Immature natural killer cell (primary cell): ENCODE measurements at regions not wholly inside any gene's neighbourhood (a gene's known extent, or its start where the extent isn't known, plus 50 kb on each side); places are given as distances from the start of the nearest gene placed in this dataset.

Experiments used
- DNase-seq, 3 donors: peaks; one replicate each; pipeline ENCODE4 v3.0.0; 2022; ENCODE audit warnings: mixed read lengths in 1 of 3
- H3K27ac Mint-ChIP-seq, 6 donors: one replicate each; pipeline ENCODE4 v1.8.0; 2020; ENCODE audit warnings: mixed read lengths in 6 of 6, mild to moderate bottlenecking in 5 of 6, inconsistent platforms in 4 of 6, moderate library complexity in 3 of 6
- H3K27me3 Mint-ChIP-seq, 3 donors: one replicate each; pipeline ENCODE4 v1.8.0; 2020 to 2021; ENCODE audit warnings: low read depth in 3 of 3, mild to moderate bottlenecking in 3 of 3, mixed read lengths in 3 of 3, moderate library complexity in 3 of 3, inconsistent platforms in 1 of 3
- H3K36me3 Mint-ChIP-seq, 3 donors: one replicate each; pipeline ENCODE4 v1.8.0; 2020; ENCODE audit warnings: mixed read lengths in 3 of 3, inconsistent platforms in 2 of 3, mild to moderate bottlenecking in 2 of 3
- H3K4me1 Mint-ChIP-seq, 2 donors: one replicate each; pipeline ENCODE4 v1.8.0; 2020; ENCODE audit warnings: inconsistent platforms in 2 of 2, mild to moderate bottlenecking in 2 of 2, mixed read lengths in 2 of 2, moderate library complexity in 1 of 2
- H3K4me3 Mint-ChIP-seq, 5 donors: one replicate each; pipeline ENCODE4 v1.8.0; 2020; ENCODE audit warnings: mild to moderate bottlenecking in 5 of 5, mixed read lengths in 5 of 5, inconsistent platforms in 3 of 5, moderate library complexity in 3 of 5
- H3K9me3 Mint-ChIP-seq, 6 donors: one replicate each; pipeline ENCODE4 v1.8.0; 2020; ENCODE audit warnings: mild to moderate bottlenecking in 6 of 6, mixed read lengths in 6 of 6, inconsistent platforms in 4 of 6, moderate library complexity in 3 of 6

GRCh38 chr10:31140716-31141115, 109.1 kb upstream of the ZNF438 start:
- peaks cover 0 to 1% (median 0%) of the 10 kb centered on the region in 6 donors for H3K9me3 Mint-ChIP-seq
- H3K27ac Mint-ChIP-seq: no peak overlapping the region
- H3K4me3 Mint-ChIP-seq: no peak overlapping the region
- peaks cover 2 to 6% (median 3%) of the 10 kb centered on the region in 3 donors for H3K27me3 Mint-ChIP-seq
- peaks cover 13 to 19% of the 10 kb centered on the region in 2 donors for H3K4me1 Mint-ChIP-seq
- no peaks in the 10 kb centered on the region for H3K36me3 Mint-ChIP-seq
- DNase-seq: no peak

- no peak overlapping the region for H3K27ac Mint-ChIP-seq
- H3K27me3 Mint-ChIP-seq: peaks cover 2 to 6% (median 3%) of the 10 kb centered on the region in 3 donors
- peaks cover 0 to 1% (median 0%) of the 10 kb centered on the region in 6 donors for H3K9me3 Mint-ChIP-seq
- no peak overlapping the region for H3K4me3 Mint-ChIP-seq
- DNase-seq: no peak
- H3K36me3 Mint-ChIP-seq: no peaks in the 10 kb centered on the region
- peaks cover 7 to 14% of the 10 kb centered on the region in 2 donors for H3K4me1 Mint-ChIP-seq
Measured at GRCh38 chr10:31142026-31142425, 110.4 kb upstream of the ZNF438 start.

GRCh38 chr10:31143331-31143935, 111.8 kb upstream of the ZNF438 start:
- Mint-ChIP-seq H3K4me3 (peak overlapping the region in 1 of 5 donors; percentile 1), H3K9me3 (peaks cover 0 to 1% (median 0%) of the 10 kb centered on the region in 6 donors), H3K27me3 (peaks cover 2 to 6% (median 3%) of the 10 kb centered on the region in 3 donors), H3K36me3 (no peaks in the 10 kb centered on the region), H3K27ac (no peak overlapping the region), H3K4me1 (peaks cover 0 to 6% of the 10 kb centered on the region in 2 donors)
- DNase-seq: no peak

- Mint-ChIP-seq H3K4me1 (peaks cover 0 to 6% of the 10 kb centered on the region in 2 donors), H3K27me3 (peaks cover 0 to 6% (median 3%) of the 10 kb centered on the region in 3 donors), H3K36me3 (no peaks in the 10 kb centered on the region), H3K9me3 (peaks cover 0 to 1% (median 0%) of the 10 kb centered on the region in 6 donors), H3K4me3 (no peak overlapping the region), H3K27ac (no peak overlapping the region)
- no peak for DNase-seq
Measured at GRCh38 chr10:31145986-31146385, 114.3 kb upstream of the ZNF438 start.

DNA sequence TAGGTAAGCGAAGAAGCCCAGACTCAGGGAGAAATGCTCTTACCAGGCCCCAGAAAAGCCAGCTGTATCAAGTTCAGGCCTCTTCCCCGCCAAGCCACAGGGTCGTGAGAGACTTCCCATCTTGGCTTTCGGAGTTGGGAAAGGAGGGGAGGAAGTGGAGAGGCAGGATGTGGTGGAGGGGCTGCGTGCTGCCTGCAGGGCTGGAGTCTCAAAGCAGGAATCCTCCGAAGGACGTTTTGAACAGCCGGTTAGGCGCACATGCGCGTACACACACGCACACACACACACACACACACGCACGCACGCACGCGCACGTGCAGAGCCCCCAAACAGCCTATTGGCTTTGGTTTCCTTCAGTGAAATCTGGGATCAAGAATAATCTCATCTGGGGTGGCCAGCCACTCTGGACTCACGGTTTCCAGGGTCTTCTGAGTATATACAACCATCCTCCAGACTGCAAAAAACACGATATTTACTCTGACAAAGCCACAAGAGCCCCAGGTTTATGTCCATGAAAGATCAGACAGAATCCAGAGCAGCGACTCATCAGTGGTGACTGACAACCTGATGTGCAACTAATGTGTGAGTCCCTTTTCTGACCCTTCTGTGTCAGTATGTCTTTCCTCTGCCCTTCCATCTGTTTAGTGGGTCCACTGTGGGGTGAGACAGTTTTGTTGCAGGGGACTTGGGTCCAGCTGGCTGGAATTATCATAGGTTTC, 115.0 kb upstream of the ZNF438 start:
- Mint-ChIP-seq H3K27me3 (peaks cover 0 to 6% (median 3%) of the 10 kb centered on the region in 3 donors), H3K36me3 (no peaks in the 10 kb centered on the region), H3K9me3 (peaks cover 0 to 1% (median 0%) of the 10 kb centered on the region in 6 donors), H3K4me3 (no peak overlapping the region), H3K4me1 (peaks cover 0 to 6% of the 10 kb centered on the region in 2 donors), H3K27ac (no peak overlapping the region)
- no peak for DNase-seq

- no peaks in the 10 kb centered on the region for H3K36me3 Mint-ChIP-seq
- H3K27me3 Mint-ChIP-seq: peaks cover 0 to 6% (median 3%) of the 10 kb centered on the region in 3 donors
- H3K4me1 Mint-ChIP-seq: peaks cover 0 to 6% of the 10 kb centered on the region in 2 donors
Measured at GRCh38 chr10:31147210-31147608, 115.5 kb upstream of the ZNF438 start.

GRCh38 chr10:31148951-31149350, 117.3 kb upstream of the ZNF438 start:
- peaks cover 0 to 4% (median 3%) of the 10 kb centered on the region in 3 donors for H3K27me3 Mint-ChIP-seq
- DNase-seq: no peak
- no peaks in the 10 kb centered on the region for H3K36me3 Mint-ChIP-seq
- peaks cover 0 to 6% of the 10 kb centered on the region in 2 donors for H3K4me1 Mint-ChIP-seq
- H3K4me3 Mint-ChIP-seq: no peak overlapping the region
- H3K27ac Mint-ChIP-seq: no peak overlapping the region
- H3K9me3 Mint-ChIP-seq: peaks cover 0 to under 1% (median 0%) of the 10 kb centered on the region in 6 donors

More at GRCh38 chr10:31147210-31147608, 115.5 kb upstream of the ZNF438 start:
- DNase-seq: no peak
- Mint-ChIP-seq H3K4me3 (no peak overlapping the region), H3K9me3 (peaks cover 0 to 1% (median 0%) of the 10 kb centered on the region in 6 donors), H3K27ac (no peak overlapping the region)

DNA sequence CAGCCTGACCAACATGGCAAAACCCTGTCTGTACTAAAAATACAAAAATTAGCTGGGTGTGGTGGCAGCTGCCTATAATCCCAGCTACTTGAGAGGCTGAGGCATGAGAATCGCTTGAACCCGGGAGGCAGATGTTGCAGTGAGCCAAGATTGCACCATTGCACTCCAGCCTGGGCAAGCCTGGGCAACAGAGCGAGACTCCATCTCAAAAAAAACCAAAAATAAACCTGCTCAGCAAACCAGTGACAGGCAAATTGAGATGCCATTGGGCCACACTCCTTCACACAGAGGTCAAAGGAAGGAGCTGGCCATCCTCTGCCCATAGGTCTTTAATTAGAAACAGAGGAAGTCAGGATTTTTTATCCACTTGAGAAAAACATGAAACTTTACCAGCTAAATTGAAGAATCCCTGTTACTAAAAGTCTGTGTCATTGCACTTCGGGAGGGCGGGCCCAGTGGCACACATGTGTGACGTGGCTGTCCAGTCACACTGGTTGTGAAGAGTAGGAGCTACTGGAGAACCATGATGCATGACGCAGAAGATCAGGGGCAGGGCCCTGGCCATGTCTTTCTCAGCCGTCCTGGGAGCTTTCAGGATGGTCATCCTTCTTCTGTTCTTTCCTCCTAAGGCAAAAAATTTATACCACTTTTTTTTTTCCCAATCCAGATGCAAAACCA, 118.3 kb upstream of the ZNF438 start:
- Mint-ChIP-seq H3K27ac (no peak overlapping the region), H3K4me3 (no peak overlapping the region), H3K27me3 (peaks cover 0 to 3% (median 3%) of the 10 kb centered on the region in 3 donors), H3K4me1 (peaks cover 0 to 6% of the 10 kb centered on the region in 2 donors), H3K36me3 (no peaks in the 10 kb centered on the region), H3K9me3 (no peaks in the 10 kb centered on the region)
- no peak for DNase-seq

- Mint-ChIP-seq H3K36me3 (no peaks in the 10 kb centered on the region), H3K27ac (no peak overlapping the region), H3K27me3 (no peaks in the 10 kb centered on the region), H3K4me3 (no peak overlapping the region), H3K4me1 (peaks cover 0 to 3% of the 10 kb centered on the region in 2 donors), H3K9me3 (no peaks in the 10 kb centered on the region)
- DNase-seq: no peak
Measured at GRCh38 chr10:31151301-31151700, 119.6 kb upstream of the ZNF438 start.

DNA sequence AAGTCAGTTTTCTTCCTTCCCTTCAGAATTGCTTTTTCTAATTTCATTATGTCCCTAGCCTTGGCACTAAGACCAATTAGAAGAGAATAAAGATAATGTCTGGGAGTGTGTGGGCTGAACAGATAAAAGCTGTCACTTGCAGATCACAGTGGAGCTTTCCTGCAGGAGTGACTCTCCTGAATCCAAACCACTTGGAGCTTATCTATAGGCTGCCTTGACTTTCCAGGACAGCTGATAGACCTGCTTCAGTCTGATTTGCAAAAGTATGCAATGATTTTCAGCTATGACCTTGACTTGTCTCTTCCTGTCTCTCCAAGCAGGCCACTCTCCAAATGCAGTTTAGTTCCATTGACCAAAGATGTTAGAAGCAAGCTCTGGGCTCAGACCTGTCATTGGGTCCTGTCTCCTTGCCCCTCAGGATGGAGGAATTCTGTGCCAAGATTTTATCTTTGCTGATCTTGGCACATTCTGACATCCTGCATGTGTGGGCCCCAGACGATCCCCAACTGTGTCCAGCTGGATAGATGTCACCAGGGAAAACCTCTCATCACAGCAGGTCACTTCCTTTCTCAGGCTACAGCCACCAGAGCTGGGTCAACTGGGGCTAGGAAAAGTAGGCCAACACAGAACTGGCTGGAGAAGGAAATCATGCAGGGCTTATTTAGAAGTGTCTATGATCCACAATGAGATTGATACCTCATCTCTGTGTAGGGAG, 120.9 kb upstream of the ZNF438 start:
- H3K4me3 Mint-ChIP-seq: no peak overlapping the region
- DNase-seq: no peak
- H3K27ac Mint-ChIP-seq: no peak overlapping the region
- no peaks in the 10 kb centered on the region for H3K36me3 Mint-ChIP-seq
- no peaks in the 10 kb centered on the region for H3K9me3 Mint-ChIP-seq
- no peaks in the 10 kb centered on the region for H3K27me3 Mint-ChIP-seq
- H3K4me1 Mint-ChIP-seq: no peaks in the 10 kb centered on the region

DNA sequence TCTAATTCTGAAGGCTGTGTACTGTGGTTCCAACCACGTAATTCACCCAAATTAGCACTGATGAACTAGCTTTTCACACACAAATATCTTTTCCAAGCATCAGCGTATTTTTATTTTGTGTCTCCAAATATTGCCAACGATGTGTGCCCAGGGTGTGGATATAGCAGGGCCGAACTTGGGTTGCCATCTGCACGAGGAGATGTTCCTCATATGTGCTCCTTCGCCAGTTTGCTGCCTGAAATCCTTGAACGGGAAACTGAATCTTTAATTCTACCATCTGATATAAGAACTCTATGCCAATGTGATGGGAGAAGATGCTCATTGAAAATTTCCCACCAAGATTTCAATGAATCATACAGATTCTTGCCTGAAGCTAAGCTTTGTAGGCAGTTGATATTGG, 121.5 kb upstream of the ZNF438 start:
- Mint-ChIP-seq H3K27ac (no peak overlapping the region), H3K4me3 (no peak overlapping the region), H3K4me1 (no peaks in the 10 kb centered on the region), H3K36me3 (no peaks in the 10 kb centered on the region), H3K27me3 (no peaks in the 10 kb centered on the region), H3K9me3 (no peaks in the 10 kb centered on the region)
- DNase-seq: no peak

DNA sequence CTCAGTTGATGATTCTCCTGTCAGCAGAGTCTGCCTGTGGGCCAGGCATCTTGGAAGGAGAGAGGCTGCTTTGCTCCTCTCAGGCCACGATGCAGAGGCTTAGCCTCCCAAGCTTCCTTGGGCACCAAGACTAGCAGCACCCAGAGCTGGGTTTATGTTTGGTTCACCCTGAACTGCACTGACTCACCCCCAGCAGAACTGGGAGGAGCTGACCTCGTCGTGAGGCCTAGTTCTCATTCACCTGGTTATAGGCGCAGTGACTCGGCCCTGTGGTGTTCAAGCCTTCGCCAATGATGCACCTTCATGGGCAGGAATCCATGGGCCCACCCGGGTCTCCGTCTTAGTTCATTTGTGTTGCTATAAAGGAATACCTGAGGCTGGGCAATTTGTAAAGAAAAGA, 122.0 kb upstream of the ZNF438 start:
- Mint-ChIP-seq H3K27ac (no peak overlapping the region), H3K36me3 (no peaks in the 10 kb centered on the region), H3K4me3 (no peak overlapping the region), H3K9me3 (no peaks in the 10 kb centered on the region), H3K4me1 (no peaks in the 10 kb centered on the region), H3K27me3 (no peaks in the 10 kb centered on the region)
- no peak for DNase-seq

DNA sequence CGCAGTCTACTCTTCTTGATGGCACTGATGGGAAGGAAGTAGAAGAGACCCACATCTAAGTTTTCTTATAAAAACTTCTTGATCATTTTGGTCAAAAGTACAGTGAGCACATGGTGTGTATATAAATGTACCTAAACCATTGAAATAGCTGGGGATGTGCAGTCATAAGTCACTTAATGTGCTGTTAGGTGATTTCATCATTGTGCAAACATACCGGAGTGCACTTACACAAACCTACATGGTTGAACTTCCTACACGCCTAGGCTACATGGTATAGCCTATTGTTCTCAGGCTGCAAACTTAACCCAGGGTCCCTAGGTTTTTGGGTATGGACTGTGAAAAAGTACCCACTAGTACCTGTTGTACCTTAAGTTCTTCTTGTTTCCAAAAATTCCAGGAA, 123.3 kb upstream of the ZNF438 start:
- H3K27me3 Mint-ChIP-seq: no peaks in the 10 kb centered on the region
- no peak overlapping the region for H3K4me3 Mint-ChIP-seq
- no peak for DNase-seq
- H3K9me3 Mint-ChIP-seq: no peaks in the 10 kb centered on the region
- no peak overlapping the region for H3K27ac Mint-ChIP-seq
- no peaks in the 10 kb centered on the region for H3K4me1 Mint-ChIP-seq
- H3K36me3 Mint-ChIP-seq: no peaks in the 10 kb centered on the region
